ENCODE measurements at regions not wholly inside any gene's neighbourhood (a gene's known extent, or its start where the extent isn't known, plus 50 kb on each side); places are given as distances from the start of the nearest gene placed in this dataset.

- TF ChIP-seq, protein P1, sequence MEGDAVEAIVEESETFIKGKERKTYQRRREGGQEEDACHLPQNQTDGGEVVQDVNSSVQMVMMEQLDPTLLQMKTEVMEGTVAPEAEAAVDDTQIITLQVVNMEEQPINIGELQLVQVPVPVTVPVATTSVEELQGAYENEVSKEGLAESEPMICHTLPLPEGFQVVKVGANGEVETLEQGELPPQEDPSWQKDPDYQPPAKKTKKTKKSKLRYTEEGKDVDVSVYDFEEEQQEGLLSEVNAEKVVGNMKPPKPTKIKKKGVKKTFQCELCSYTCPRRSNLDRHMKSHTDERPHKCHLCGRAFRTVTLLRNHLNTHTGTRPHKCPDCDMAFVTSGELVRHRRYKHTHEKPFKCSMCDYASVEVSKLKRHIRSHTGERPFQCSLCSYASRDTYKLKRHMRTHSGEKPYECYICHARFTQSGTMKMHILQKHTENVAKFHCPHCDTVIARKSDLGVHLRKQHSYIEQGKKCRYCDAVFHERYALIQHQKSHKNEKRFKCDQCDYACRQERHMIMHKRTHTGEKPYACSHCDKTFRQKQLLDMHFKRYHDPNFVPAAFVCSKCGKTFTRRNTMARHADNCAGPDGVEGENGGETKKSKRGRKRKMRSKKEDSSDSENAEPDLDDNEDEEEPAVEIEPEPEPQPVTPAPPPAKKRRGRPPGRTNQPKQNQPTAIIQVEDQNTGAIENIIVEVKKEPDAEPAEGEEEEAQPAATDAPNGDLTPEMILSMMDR (conservative IDR thresholded peaks at IDR 0.05; ENCODE audit: low read depth, low read length), result no peak
- TF ChIP-seq EZH2 (IDR thresholded peaks at IDR 0.05; ENCODE audit: borderline replicate concordance, low read depth, low read length, poor library complexity, severe bottlenecking), result no peak
These were observed 166.6 kb upstream of the HMGA2 start for GRCh38 chr12:65657635-65658034.
